ENCODE measurements at regions not wholly inside any gene's neighbourhood (a gene's known extent, or its start where the extent isn't known, plus 50 kb on each side); places are given as distances from the start of the nearest gene placed in this dataset.

DNA sequence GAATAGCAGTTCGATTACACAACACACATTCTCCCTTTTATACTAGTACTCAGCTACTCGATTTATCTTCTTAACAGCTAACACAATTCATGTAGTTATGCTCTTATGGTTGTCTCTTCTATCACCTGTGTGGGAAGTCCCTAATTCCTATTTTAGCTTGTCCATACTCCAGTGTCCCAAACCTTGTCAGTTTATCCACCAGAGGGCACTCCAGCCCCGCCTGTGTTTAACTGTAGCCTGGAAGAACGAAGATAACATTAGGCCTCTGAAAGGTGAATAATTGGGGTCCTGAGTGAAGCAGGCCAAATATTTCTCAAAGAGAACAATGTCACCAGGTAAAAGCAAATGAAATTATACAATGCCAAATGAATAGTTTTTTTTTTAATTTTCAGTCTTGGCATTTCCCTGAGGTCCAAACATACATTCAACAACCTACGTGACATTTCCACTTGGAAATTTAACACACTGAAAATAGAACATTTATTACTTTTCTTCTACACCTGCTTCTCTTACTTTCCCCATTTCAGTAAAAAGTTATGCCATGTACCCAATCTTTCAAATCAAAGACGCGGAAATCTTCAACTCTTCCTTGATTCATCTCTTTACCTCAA is 560.7 kb downstream of the HTR1A start:
- TF ChIP-seq, protein P1, sequence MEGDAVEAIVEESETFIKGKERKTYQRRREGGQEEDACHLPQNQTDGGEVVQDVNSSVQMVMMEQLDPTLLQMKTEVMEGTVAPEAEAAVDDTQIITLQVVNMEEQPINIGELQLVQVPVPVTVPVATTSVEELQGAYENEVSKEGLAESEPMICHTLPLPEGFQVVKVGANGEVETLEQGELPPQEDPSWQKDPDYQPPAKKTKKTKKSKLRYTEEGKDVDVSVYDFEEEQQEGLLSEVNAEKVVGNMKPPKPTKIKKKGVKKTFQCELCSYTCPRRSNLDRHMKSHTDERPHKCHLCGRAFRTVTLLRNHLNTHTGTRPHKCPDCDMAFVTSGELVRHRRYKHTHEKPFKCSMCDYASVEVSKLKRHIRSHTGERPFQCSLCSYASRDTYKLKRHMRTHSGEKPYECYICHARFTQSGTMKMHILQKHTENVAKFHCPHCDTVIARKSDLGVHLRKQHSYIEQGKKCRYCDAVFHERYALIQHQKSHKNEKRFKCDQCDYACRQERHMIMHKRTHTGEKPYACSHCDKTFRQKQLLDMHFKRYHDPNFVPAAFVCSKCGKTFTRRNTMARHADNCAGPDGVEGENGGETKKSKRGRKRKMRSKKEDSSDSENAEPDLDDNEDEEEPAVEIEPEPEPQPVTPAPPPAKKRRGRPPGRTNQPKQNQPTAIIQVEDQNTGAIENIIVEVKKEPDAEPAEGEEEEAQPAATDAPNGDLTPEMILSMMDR (IDR thresholded peaks at IDR 0.05): peak; percentile 89

DNA sequence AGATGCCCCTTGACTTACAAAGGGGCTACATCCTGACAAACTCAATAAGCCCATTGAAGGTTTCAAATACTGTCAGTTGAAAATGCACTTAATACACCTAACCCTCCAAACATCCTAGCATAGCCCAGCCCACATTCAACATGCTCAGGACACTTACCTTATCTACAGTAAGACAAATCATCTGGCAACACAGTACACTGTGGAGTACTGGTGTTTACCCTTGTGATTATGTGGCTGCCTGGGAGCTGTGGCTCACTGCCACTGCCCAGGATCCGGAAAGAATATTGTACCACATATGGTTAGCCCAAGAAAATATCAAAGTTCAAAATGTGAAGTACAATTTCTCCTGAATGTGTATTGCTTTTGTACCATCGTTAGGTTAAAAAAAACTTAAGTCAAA is 562.2 kb downstream of the HTR1A start:
- TF ChIP-seq, protein P1 (IDR thresholded peaks at IDR 0.05): no peak

DNA sequence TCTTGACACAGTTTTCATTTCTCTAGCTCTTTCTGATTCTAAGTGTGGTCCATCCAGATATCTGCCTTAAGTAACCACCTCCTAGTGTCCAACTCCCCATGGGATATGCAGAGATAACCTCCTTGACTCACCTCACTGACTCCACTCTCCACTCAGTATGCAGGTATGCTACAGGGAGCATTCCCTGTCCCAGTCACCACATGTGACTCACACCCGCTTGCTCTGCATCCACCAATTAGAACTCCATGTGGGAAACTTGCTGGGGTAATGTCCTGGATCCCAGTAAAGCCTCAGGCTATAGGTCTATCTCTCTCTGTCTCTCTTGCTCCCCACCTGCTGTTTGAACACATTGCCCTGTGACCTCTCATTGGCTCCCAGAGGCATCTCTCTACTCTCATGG is 563.9 kb downstream of the HTR1A start:
- TF ChIP-seq, protein P1 (IDR thresholded peaks at IDR 0.05): no peak

DNA sequence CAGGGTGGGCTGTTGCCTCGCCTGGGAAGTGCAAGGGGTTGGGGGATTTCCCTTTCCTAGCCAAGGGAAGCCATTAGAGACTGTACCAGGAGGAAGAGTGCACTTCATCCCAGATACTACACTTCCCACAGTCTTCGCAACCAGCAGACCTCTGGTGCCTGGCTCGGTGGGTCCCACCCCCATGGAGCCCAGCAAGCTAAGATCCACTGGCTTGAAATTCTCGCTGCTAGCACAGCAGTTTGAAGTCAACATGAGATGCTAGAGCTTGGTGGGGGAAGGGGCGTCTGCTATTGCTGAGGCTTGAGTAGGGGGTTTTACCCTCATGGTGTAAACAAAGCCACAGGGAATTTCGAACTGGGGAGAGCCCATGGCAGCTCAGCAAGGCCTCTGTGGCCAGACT is 586.4 kb downstream of the HTR1A start:
- TF ChIP-seq, protein P1 (IDR thresholded peaks at IDR 0.05): no peak

DNA sequence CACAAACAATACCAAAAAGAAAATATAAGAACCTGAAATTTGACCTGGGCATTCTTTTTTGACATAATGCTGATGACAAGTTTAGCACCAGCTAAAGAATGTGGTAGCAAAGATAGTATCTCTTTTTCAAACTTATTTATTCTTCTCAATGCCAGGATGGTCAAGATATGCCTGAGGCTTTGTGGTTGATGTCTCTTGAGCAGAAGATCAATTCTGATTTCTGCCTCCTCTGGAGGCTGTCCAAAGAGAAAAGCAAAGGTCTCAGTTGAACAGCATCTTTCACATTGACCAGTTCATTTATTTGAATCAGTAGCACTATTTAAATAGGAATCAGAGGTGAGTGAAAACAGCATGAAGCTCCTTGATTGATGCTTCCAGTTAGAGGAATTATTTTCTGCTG is 588.2 kb downstream of the HTR1A start:
- TF ChIP-seq, protein P1 (IDR thresholded peaks at IDR 0.05): no peak

DNA sequence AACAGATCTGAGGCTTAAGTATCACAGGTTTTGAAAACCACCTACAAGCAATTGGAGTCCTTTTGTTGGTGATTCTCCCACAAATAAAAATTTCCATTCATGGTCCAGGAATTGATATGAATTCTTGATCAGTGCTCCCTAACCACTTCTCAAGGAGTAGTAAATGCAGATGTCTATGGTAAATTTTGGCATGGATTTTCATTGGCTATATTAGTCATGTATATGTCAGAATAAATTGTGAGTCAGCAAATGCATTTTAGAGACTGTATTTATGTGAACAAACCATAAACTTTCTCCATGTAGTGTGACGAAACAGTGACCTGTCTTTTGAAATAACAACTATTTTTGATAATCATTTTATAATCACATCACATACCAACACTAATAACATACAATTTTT is 611.1 kb downstream of the HTR1A start:
- TF ChIP-seq, protein P1 (IDR thresholded peaks at IDR 0.05): no peak

DNA sequence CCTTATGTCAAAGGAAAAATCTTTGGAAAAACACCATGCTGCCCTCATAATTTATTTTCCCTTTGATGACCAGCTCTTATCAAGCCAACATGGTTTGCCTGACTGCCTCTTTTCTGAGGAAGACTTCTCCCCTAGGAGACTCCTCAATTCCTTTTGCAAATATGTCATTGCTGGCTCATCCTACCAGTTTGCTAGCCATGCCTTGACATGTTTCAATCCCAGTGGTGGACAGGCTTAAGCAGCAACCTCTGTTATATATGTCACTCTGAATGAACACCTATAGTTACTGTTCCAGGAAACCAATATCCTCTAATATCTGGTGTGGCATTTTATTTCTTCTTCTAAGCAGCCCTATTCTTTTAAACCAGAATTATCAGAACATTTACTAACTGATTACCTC is 615.8 kb downstream of the HTR1A start:
- TF ChIP-seq, protein P1 (IDR thresholded peaks at IDR 0.05): no peak

DNA sequence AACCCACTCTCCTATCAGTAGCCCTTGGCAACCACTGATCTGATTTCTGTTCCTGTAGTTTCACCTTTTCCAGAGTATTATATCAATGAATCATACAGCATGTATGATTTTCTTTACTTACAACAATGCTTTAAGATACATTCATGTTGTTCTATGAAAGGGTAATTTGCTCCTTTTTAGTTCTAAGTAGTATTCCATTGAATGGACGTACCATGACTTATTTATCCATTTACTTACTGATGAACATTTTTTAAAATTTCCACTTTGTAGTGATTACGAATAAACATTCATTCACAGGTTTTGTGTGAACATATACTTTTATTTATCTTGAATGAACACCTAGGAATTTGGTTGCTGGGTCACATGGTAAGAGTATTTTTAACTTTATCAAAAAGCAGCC is 620.8 kb downstream of the HTR1A start:
- TF ChIP-seq, protein P1 (IDR thresholded peaks at IDR 0.05): no peak

Data from LNCAP (cell line).